OCI-LY7 (cell line): ENCODE measurements at regions not wholly inside any gene's neighbourhood (a gene's known extent, or its start where the extent isn't known, plus 50 kb on each side); places are given as distances from the start of the nearest gene placed in this dataset.
"Not testable (repeated sequence)": the region's sequence is repeated elsewhere in the genome, so short reads cannot be mapped to it uniquely, and the experiment has no call there.

Source experiments
- CTCF ChIP-seq: fragments of 200-600 bp; sonication (generic); conservative IDR thresholded peaks from 2 replicates; pipeline ENCODE4 v1.5.1; 2014; ENCODE audit warnings: mild to moderate bottlenecking, antibody characterized with exemption, low read length, moderate library complexity, mixed read lengths
- EZH2phosphoT487 ChIP-seq: fragments of 200-600 bp; sonication (generic); IDR thresholded peaks from 2 replicates; pipeline ENCODE4 v1.6.1; 2018; ENCODE audit warnings: low read depth, borderline replicate concordance, mild to moderate bottlenecking, mixed run types, antibody characterized with exemption, low read length, moderate library complexity, mixed read lengths

GRCh38 chr2:8610775-8611174 lies 71.1 kb upstream of the ID2 start:
- not testable (repeated sequence) for TF ChIP-seq CTCF, EZH2phosphoT487
